CD14-positive monocyte (primary cell): ENCODE measurements at regions not wholly inside any gene's neighbourhood (a gene's known extent, or its start where the extent isn't known, plus 50 kb on each side); places are given as distances from the start of the nearest gene placed in this dataset.

Source experiments
- DNase-seq, 3 donors: peaks; one replicate each; pipeline ENCODE4 v3.0.0-alpha.2; 2011 to 2022
- H2AFZ ChIP-seq: 2 replicates; pipeline ENCODE4 v1.6.0; 2012; ENCODE audit warnings: mild to moderate bottlenecking, low read depth, low read length, inconsistent platforms; ENCODE audit not compliant: insufficient read depth, poor library complexity, severe bottlenecking
- H3K27ac ChIP-seq, 2 donors: 1 replicate in 1 of 2; 2 replicates in 1 of 2; pipeline ENCODE4 v1.5.1; 2012 to 2013; ENCODE audit warnings: low read length in 2 of 2, control low read depth in 1 of 2, inconsistent platforms in 1 of 2, low read depth in 1 of 2, mild to moderate bottlenecking in 1 of 2
- H3K27me3 ChIP-seq, 2 donors: one replicate each; pipeline versions ENCODE4 v1.6.0 to v1.6.1; 2011 to 2013; ENCODE audit warnings: low read length in 2 of 2; ENCODE audit not compliant: control insufficient read depth in 2 of 2, insufficient read depth in 2 of 2
- H3K36me3 ChIP-seq, 2 donors: replicated peaks in 1 of 2; 1 replicate in 1 of 2; 2 replicates in 1 of 2; pipeline versions ENCODE4 v1.5.1 to v1.6.1; 2012 to 2013; ENCODE audit warnings: low read length in 2 of 2, control low read depth in 1 of 2, inconsistent platforms in 1 of 2, mild to moderate bottlenecking in 1 of 2; ENCODE audit not compliant: insufficient read depth in 2 of 2, control insufficient read depth in 1 of 2
- H3K4me1 ChIP-seq, 2 donors: 1 replicate in 1 of 2; 2 replicates in 1 of 2; pipeline versions ENCODE4 v1.5.1 to v1.6.1; 2012 to 2013; ENCODE audit warnings: low read length in 2 of 2, control low read depth in 1 of 2, inconsistent platforms in 1 of 2, mild to moderate bottlenecking in 1 of 2, moderate library complexity in 1 of 2; ENCODE audit not compliant: insufficient read depth in 2 of 2, control insufficient read depth in 1 of 2
- H3K4me2 ChIP-seq: replicated peaks from 2 replicates; pipeline ENCODE3; 2012; ENCODE audit warnings: low read length, moderate library complexity, mild to moderate bottlenecking; ENCODE audit not compliant: poor library complexity, severe bottlenecking; ENCODE audit errors: extremely low read depth
- H3K4me3 ChIP-seq, 3 experiments: fragments of 200-600 bp in 1 of 3; sonication (generic) in 1 of 3; replicated peaks in 1 of 3; 1 replicate in 2 of 3; 2 replicates in 1 of 3; pipeline ENCODE4 v1.5.1; 2011 to 2013; ENCODE audit warnings: low read length in 3 of 3, mild to moderate bottlenecking in 3 of 3, control low read depth in 2 of 3, low read depth in 2 of 3, inconsistent platforms in 1 of 3, moderate library complexity in 1 of 3
- H3K79me2 ChIP-seq: 2 replicates; pipeline ENCODE4 v1.6.0; 2012; ENCODE audit warnings: mild to moderate bottlenecking, control low read depth, inconsistent platforms, low read length, moderate library complexity; ENCODE audit not compliant: insufficient read depth
- H3K9ac ChIP-seq: 2 replicates; pipeline ENCODE4 v1.6.0; 2017; ENCODE audit warnings: low read length, mild to moderate bottlenecking; ENCODE audit not compliant: insufficient read depth, poor library complexity, severe bottlenecking
- H3K9me3 ChIP-seq, 2 donors: replicated peaks in 1 of 2; 1 replicate in 1 of 2; 2 replicates in 1 of 2; pipeline versions ENCODE4 v1.5.1 to v1.6.1; 2012 to 2013; ENCODE audit warnings: low read length in 2 of 2, control low read depth in 1 of 2; ENCODE audit not compliant: control insufficient read depth in 1 of 2, insufficient read depth in 1 of 2
- H4K20me1 ChIP-seq: 2 replicates; pipeline ENCODE4 v1.6.0; 2012; ENCODE audit warnings: mild to moderate bottlenecking, low read length, control low read depth, moderate library complexity; ENCODE audit not compliant: insufficient read depth
- H3K27ac Mint-ChIP-seq, 7 donors: one replicate each; pipeline ENCODE4 v1.8.0; 2020; ENCODE audit warnings: mild to moderate bottlenecking in 7 of 7, mixed read lengths in 7 of 7, moderate library complexity in 6 of 7, inconsistent platforms in 2 of 7
- H3K27me3 Mint-ChIP-seq, 3 donors: one replicate each; pipeline ENCODE4 v1.8.0; 2021 to 2022; ENCODE audit warnings: low read depth in 3 of 3, mild to moderate bottlenecking in 3 of 3, mixed read lengths in 3 of 3, moderate library complexity in 3 of 3, inconsistent platforms in 1 of 3
- H3K36me3 Mint-ChIP-seq, 2 donors: one replicate each; pipeline ENCODE4 v1.8.0; 2020; ENCODE audit warnings: mixed read lengths in 2 of 2, inconsistent platforms in 1 of 2, mild to moderate bottlenecking in 1 of 2
- H3K4me1 Mint-ChIP-seq: one replicate; pipeline ENCODE4 v1.8.0; 2020; ENCODE audit warnings: mild to moderate bottlenecking, mixed read lengths
- H3K4me3 Mint-ChIP-seq, 2 donors: one replicate each; pipeline ENCODE4 v1.8.0; 2020; ENCODE audit warnings: mild to moderate bottlenecking in 2 of 2, mixed read lengths in 2 of 2, moderate library complexity in 1 of 2
- H3K9me3 Mint-ChIP-seq, 7 donors: one replicate each; pipeline ENCODE4 v1.8.0; 2020 to 2022; ENCODE audit warnings: mixed read lengths in 7 of 7, mild to moderate bottlenecking in 6 of 7, moderate library complexity in 6 of 7, inconsistent platforms in 2 of 7
- CTCF ChIP-seq: fragments of 200-600 bp; IDR thresholded peaks from one replicate; pipeline ENCODE4 v1.8.0; 2022; ENCODE audit warnings: antibody characterized with exemption, mild to moderate bottlenecking
- WGBS: methylation state at CpG from one replicate; pipeline ENCODE4 v1.1.5; 2013; ENCODE audit warnings: missing lambda C conversion rate; ENCODE audit not compliant: insufficient coverage; 5-methylcytosine and 5-hydroxymethylcytosine counted together
- intact Hi-C, 2 donors: fragments of 100-400 bp; cut with micrococcal nuclease; formaldehyde crosslinking; loops; one replicate each; pipeline versions ENCODE4 v1.15.0 to v1.15.1; 2023

GRCh38 chr11:26105762-26106423, 226.0 kb upstream of the ANO3 start:
- Histone ChIP-seq H3K4me1 (no peaks in the 10 kb centered on the region), H3K9ac (no peak overlapping the region), H3K9me3 (no peaks in the 10 kb centered on the region), H3K4me2 (no peak overlapping the region), H3K36me3 (no peaks in the 10 kb centered on the region), H3K4me3 (no peak overlapping the region), H3K79me2 (no peaks in the 10 kb centered on the region), H3K27ac (no peak overlapping the region), H4K20me1 (no peaks in the 10 kb centered on the region), H3K27me3 (no peaks in the 10 kb centered on the region), H2AFZ (no peak overlapping the region)
- TF ChIP-seq CTCF: no peak
- intact Hi-C loops: no loop called here
- Mint-ChIP-seq H3K4me1 (no peaks in the 10 kb centered on the region), H3K27me3 (no peaks in the 10 kb centered on the region), H3K27ac (no peak overlapping the region), H3K36me3 (no peaks in the 10 kb centered on the region), H3K4me3 (no peak overlapping the region), H3K9me3 (peaks cover 0 to 8% (median under 1%) of the 10 kb centered on the region in 7 donors)
- DNase-seq: no peak
- WGBS: no CpG with 5 or more reads among the region's 4 CpGs

- no peak for TF ChIP-seq CTCF
- Mint-ChIP-seq H3K27me3 (peaks cover 0 to 1% (median 0%) of the 10 kb centered on the region in 3 donors), H3K4me3 (no peak overlapping the region), H3K27ac (no peak overlapping the region), H3K9me3 (peaks cover 0 to 8% (median 1%) of the 10 kb centered on the region in 7 donors), H3K36me3 (no peaks in the 10 kb centered on the region), H3K4me1 (no peaks in the 10 kb centered on the region)
- Histone ChIP-seq H4K20me1 (no peaks in the 10 kb centered on the region), H3K27me3 (no peaks in the 10 kb centered on the region), H3K4me1 (no peaks in the 10 kb centered on the region), H3K9me3 (no peaks in the 10 kb centered on the region), H3K79me2 (no peaks in the 10 kb centered on the region), H3K4me2 (no peak overlapping the region), H2AFZ (no peak overlapping the region), H3K4me3 (no peak overlapping the region), H3K27ac (no peak overlapping the region), H3K9ac (no peak overlapping the region), H3K36me3 (no peaks in the 10 kb centered on the region)
- no peak for DNase-seq
- WGBS: no CpG with 5 or more reads among the region's 1 CpG
- intact Hi-C loops: no loop called here
Measured at GRCh38 chr11:26106726-26107125, 225.2 kb upstream of the ANO3 start.
